Upper lobe of right lung (tissue), 1 donor: ENCODE measurements at regions not wholly inside any gene's neighbourhood (a gene's known extent, or its start where the extent isn't known, plus 50 kb on each side); places are given as distances from the start of the nearest gene placed in this dataset.

Source experiments
- ATAC-seq: fragments of 200-7000 bp; cut with Tn5 transposase; one replicate; pipeline ENCODE4 v1.9.1; 2020; ENCODE audit warnings: mild to moderate bottlenecking, moderate library complexity
- DNase-seq: peaks from one replicate; pipeline ENCODE4 v3.0.0-alpha.2; 2020
- H3K27ac ChIP-seq: fragments of 200-600 bp; one replicate; pipeline ENCODE4 v1.8.0; 2022
- H3K27me3 ChIP-seq: fragments of 200-600 bp; one replicate; pipeline ENCODE4 v1.8.0; 2022; ENCODE audit warnings: mild to moderate bottlenecking
- H3K36me3 ChIP-seq: fragments of 200-600 bp; one replicate; pipeline ENCODE4 v1.8.0; 2022
- H3K4me1 ChIP-seq: fragments of 200-600 bp; one replicate; pipeline ENCODE4 v1.8.0; 2022
- H3K4me3 ChIP-seq: fragments of 200-600 bp; one replicate; pipeline ENCODE4 v1.8.0; 2022; ENCODE audit warnings: mild to moderate bottlenecking
- H3K9me3 ChIP-seq: fragments of 200-600 bp; one replicate; pipeline ENCODE4 v1.8.0; 2022
- intact Hi-C: fragments of 100-400 bp; cut with DNase I; formaldehyde crosslinking; loops from one replicate; pipeline ENCODE4 v1.11.0; 2022
- TF ChIP-seq, protein P1 (sequence below): fragments of 200-600 bp; IDR thresholded peaks from one replicate; pipeline ENCODE4 v1.8.0; 2022; ENCODE audit warnings: antibody characterized with exemption
- donor health status: DM: no; HTN: yes; CAD: no; lungs with severe emphysema.

DNA sequence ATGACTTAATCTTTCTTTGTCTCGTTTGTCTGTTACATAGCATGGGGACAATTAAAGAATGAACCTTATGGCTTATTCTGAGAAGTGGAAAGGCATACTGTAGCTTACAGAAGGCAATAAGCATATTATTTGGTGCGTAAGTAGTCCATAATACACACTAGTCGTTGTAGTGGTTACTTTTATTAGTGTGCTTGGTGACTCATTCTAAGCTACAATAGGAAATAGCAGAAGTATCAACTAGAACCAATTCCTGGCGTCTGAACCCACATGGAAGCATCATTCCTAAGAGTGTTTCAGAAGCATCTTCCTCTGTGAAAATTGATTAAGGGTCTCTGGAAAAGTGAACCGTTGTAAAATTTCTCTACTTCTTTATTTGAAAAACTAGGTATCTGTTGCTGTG, 777.8 kb upstream of the EEF2KMT start:
- Histone ChIP-seq H3K4me3 (no peak overlapping the region), H3K27me3 (no peaks in the 10 kb centered on the region), H3K9me3 (no peaks in the 10 kb centered on the region), H3K36me3 (no peaks in the 10 kb centered on the region), H3K4me1 (no peaks in the 10 kb centered on the region), H3K27ac (no peak overlapping the region)
- TF ChIP-seq, protein P1, sequence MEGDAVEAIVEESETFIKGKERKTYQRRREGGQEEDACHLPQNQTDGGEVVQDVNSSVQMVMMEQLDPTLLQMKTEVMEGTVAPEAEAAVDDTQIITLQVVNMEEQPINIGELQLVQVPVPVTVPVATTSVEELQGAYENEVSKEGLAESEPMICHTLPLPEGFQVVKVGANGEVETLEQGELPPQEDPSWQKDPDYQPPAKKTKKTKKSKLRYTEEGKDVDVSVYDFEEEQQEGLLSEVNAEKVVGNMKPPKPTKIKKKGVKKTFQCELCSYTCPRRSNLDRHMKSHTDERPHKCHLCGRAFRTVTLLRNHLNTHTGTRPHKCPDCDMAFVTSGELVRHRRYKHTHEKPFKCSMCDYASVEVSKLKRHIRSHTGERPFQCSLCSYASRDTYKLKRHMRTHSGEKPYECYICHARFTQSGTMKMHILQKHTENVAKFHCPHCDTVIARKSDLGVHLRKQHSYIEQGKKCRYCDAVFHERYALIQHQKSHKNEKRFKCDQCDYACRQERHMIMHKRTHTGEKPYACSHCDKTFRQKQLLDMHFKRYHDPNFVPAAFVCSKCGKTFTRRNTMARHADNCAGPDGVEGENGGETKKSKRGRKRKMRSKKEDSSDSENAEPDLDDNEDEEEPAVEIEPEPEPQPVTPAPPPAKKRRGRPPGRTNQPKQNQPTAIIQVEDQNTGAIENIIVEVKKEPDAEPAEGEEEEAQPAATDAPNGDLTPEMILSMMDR = no peak
- intact Hi-C loops = no loop called here
- no peak for DNase-seq
- no peak for ATAC-seq

DNA sequence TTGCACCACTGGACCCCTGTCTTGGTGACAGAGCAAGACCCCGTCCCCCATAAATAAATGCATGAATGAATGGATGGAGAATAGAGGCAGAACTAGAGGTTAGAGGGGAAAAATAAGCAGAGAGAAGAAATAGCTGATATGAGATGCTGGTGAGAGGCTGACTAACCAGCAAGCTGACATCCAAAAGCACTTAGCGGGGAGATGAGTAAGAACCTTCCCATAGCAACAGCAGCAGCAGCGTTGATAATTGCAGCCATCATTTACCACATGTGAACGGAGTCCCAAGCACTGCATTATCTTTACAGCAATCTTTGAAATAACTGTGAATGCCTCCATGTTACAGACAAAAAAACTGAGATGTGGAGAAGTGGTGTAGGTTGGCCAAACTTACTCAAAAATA, 777.3 kb upstream of the EEF2KMT start:
- H3K9me3 ChIP-seq = no peaks in the 10 kb centered on the region
- no peak overlapping the region for H3K4me3 ChIP-seq
- H3K27ac ChIP-seq = no peak overlapping the region
- H3K4me1 ChIP-seq = no peaks in the 10 kb centered on the region
- no peaks in the 10 kb centered on the region for H3K36me3 ChIP-seq
- ATAC-seq (no peak), DNase-seq (no peak)
- TF ChIP-seq, protein P1 = no peak
- H3K27me3 ChIP-seq = no peaks in the 10 kb centered on the region
- intact Hi-C loops = no loop called here

DNA sequence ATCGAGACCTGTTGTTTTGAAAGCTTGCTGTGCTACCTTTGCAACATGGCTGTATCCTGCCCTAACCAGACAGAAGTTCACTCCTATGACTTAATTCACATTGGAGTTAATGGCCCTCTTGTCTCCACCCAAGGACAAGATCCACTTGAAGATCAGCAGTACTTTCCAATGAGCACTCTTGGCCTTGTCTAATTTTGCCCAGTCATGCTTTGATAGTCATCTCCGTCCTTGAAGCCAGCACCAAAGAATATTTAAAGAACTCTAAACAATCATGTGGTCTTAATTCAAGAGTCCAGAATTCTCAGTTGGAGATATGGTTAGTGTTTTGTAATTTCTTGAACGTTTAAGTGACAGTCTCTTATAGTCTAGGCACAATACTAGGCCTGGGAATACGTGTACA, 775.6 kb upstream of the EEF2KMT start:
- H3K36me3 ChIP-seq = no peaks in the 10 kb centered on the region
- no peak for DNase-seq
- TF ChIP-seq, protein P1 = no peak
- peaks cover 6% of the 10 kb centered on the region for H3K27me3 ChIP-seq
- H3K9me3 ChIP-seq = no peaks in the 10 kb centered on the region
- no peak for ATAC-seq
- H3K27ac ChIP-seq = no peak overlapping the region
- H3K4me3 ChIP-seq = no peak overlapping the region
- intact Hi-C loops = no loop called here
- H3K4me1 ChIP-seq = no peaks in the 10 kb centered on the region

DNA sequence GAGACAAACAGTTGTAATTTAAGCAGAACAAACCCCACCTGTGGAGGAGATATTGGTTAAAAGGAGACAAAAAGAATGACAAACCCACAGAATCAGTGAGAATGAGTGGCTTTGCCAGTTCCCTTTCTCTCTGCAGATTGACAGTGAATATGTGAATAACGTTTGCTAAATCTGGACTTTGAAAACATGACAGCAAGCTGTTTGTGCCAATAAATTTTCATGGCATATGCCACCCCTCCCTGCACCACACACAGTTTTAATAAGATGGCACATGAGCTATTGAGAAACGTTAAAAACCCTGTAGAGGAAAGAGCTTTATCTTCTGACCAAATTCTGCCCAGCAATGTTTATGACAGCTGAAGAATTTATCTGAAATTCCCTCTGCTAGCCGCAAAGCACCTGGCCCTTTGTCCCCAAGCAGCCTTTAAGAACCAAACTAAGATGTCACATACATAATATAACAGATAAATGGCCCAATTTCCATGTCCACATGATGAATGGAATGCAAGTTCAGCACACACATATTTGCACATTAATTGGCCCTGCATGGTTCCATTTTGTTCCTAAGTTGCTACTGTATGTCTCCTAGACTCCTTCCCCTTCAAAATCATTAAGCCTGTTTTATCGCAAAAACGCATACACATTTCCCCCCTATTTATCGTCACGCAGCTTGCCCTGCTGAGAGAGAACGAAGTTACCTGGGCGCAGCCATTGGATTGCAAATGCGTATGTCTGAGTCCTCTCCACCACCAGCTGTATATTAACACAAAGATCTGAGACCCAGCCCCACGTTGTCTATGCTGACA, 773.5 kb upstream of the EEF2KMT start:
- H3K27me3 ChIP-seq = peaks cover 6% of the 10 kb centered on the region
- no peak overlapping the region for H3K4me3 ChIP-seq
- H3K36me3 ChIP-seq = no peaks in the 10 kb centered on the region
- intact Hi-C loops = no loop called here
- DNase-seq (no peak), ATAC-seq (no peak)
- no peaks in the 10 kb centered on the region for H3K9me3 ChIP-seq
- H3K4me1 ChIP-seq = no peaks in the 10 kb centered on the region
- TF ChIP-seq, protein P1 = no peak
- no peak overlapping the region for H3K27ac ChIP-seq

DNA sequence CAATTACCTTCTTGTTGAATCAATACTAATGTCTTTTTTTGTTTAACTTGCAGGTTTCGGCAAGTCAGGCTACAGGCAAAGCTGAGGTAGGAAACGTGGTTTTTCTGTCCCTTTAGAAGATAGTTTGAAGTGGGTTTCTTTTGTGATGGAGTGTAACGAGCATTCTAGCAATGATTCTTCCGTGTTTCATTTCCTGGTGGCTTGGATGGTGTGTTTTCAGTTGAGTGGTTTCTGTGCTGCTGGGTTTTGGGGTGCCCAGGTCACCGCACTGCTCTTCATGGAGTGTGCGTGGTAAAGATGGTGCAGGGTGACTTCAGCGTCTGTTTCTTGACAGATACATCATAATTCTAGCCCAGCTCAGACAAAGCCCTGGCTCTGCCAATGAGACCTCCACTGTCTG, 769.7 kb upstream of the EEF2KMT start:
- Histone ChIP-seq H3K4me3 (no peak overlapping the region), H3K4me1 (no peaks in the 10 kb centered on the region), H3K27ac (no peak overlapping the region), H3K27me3 (peaks cover 6% of the 10 kb centered on the region), H3K9me3 (no peaks in the 10 kb centered on the region), H3K36me3 (no peaks in the 10 kb centered on the region)
- DNase-seq (no peak), ATAC-seq (no peak)
- TF ChIP-seq, protein P1 = no peak
- intact Hi-C loops = no loop called here
